SK-N-SH (cell line): ENCODE measurements at regions not wholly inside any gene's neighbourhood (a gene's known extent, or its start where the extent isn't known, plus 50 kb on each side); places are given as distances from the start of the nearest gene placed in this dataset.

Experiments used
- CTCF ChIA-PET: fragments of 300-600, 350-600 bp; formaldehyde crosslinking; extraction: SDS; loops from one replicate; lab custom pipeline; 2021; lab: Yijun Ruan, JAX
- POLR2A ChIA-PET: fragments of 350-600 bp; sonication (Branson Sonifier 250); formaldehyde crosslinking; extraction: SDS; loops from one replicate; lab custom pipeline; 2020; ENCODE audit warnings: antibody characterized with exemption, inconsistent platforms; lab: Yijun Ruan, JAX
- DNase-seq: peaks from one replicate; pipeline ENCODE4 v3.0.0; 2012
- H2AFZ ChIP-seq: fragments of 200-600 bp; sonication (generic); 2 replicates; pipeline ENCODE4 v1.8.1; 2016; ENCODE audit warnings: antibody characterized with exemption, mild to moderate bottlenecking, low read depth
- H3F3A ChIP-seq: fragments of 200-600 bp; sonication (generic); replicated peaks from 2 replicates; pipeline ENCODE3; 2016; ENCODE audit warnings: antibody characterized with exemption, mild to moderate bottlenecking; ENCODE audit not compliant: insufficient read depth
- H3K27ac ChIP-seq, 2 experiments: fragments of 200-500 bp in 1 of 2; fragments of 200-600 bp in 1 of 2; sonication (Bioruptor generic) in 1 of 2; sonication (generic), shearing (Covaris generic) in 1 of 2; 2 replicates each; pipeline versions ENCODE4 v1.5.1 to v1.6.1; 2014 to 2016; ENCODE audit warnings: low read depth in 2 of 2, inconsistent platforms in 1 of 2, low read length in 1 of 2, mild to moderate bottlenecking in 1 of 2, mixed read lengths in 1 of 2
- H3K27me3 ChIP-seq: fragments of 200-600 bp; sonication (generic), shearing (Covaris generic); 2 replicates; pipeline ENCODE4 v1.6.1; 2016; ENCODE audit warnings: mixed run types; ENCODE audit not compliant: insufficient read depth
- H3K36me3 ChIP-seq, 2 experiments: fragments of 200-500 bp in 1 of 2; fragments of 200-600 bp in 1 of 2; sonication (Bioruptor generic) in 1 of 2; sonication (generic) in 1 of 2; replicated peaks in 1 of 2; 2 replicates each; pipeline versions ENCODE3 to v1.5.1; 2014 to 2016; ENCODE audit warnings: low read length in 1 of 2, mild to moderate bottlenecking in 1 of 2; ENCODE audit not compliant: insufficient read depth in 2 of 2, control insufficient read depth in 1 of 2
- H3K4me1 ChIP-seq, 2 experiments: fragments of 200-500 bp in 1 of 2; fragments of 200-600 bp in 1 of 2; sonication (Bioruptor generic) in 1 of 2; sonication (generic), shearing (Covaris generic) in 1 of 2; 2 replicates each; pipeline versions ENCODE4 v1.5.1 to v1.6.1; 2014 to 2016; ENCODE audit warnings: low read depth in 1 of 2, low read length in 1 of 2, mixed run types in 1 of 2; ENCODE audit not compliant: insufficient read depth in 2 of 2, control insufficient read depth in 1 of 2
- H3K4me2 ChIP-seq: fragments of 200-600 bp; sonication (generic), shearing (Covaris generic); 2 replicates; pipeline ENCODE4 v1.6.1; 2017; ENCODE audit warnings: mixed run types
- H3K4me3 ChIP-seq, 2 experiments: fragments of 200-500 bp in 1 of 2; fragments of 200-600 bp in 1 of 2; sonication (Bioruptor generic) in 1 of 2; sonication (generic), shearing (Covaris generic) in 1 of 2; 2 replicates each; pipeline versions ENCODE4 v1.5.1 to v1.8.1; 2014 to 2016; ENCODE audit warnings: low read depth in 2 of 2, inconsistent platforms in 1 of 2, low read length in 1 of 2, mild to moderate bottlenecking in 1 of 2, mixed read lengths in 1 of 2, moderate library complexity in 1 of 2
- H3K79me2 ChIP-seq: fragments of 200-600 bp; sonication (generic); 2 replicates; pipeline ENCODE4 v1.8.1; 2017; ENCODE audit warnings: mild to moderate bottlenecking; ENCODE audit not compliant: insufficient read depth
- H3K9ac ChIP-seq: fragments of 200-600 bp; sonication (generic); 2 replicates; pipeline ENCODE4 v1.6.1; 2017; ENCODE audit warnings: mixed run types
- H3K9me2 ChIP-seq: fragments of 200-600 bp; sonication (generic); 2 replicates; pipeline ENCODE4 v1.6.1; 2017; ENCODE audit warnings: mixed run types
- H3K9me3 ChIP-seq: fragments of 200-600 bp; sonication (generic); 2 replicates; pipeline ENCODE4 v1.6.1; 2017; ENCODE audit warnings: mixed run types, mild to moderate bottlenecking, moderate library complexity
- H4K20me1 ChIP-seq: fragments of 200-600 bp; sonication (generic); 2 replicates; pipeline ENCODE4 v1.6.1; 2017; ENCODE audit warnings: mild to moderate bottlenecking, mixed run types; ENCODE audit not compliant: insufficient read depth
- CHD2 ChIP-seq: fragments of 150-350 bp; IDR thresholded peaks from 2 replicates; pipeline ENCODE4 v1.6.1; 2018; ENCODE audit warnings: low read length; ENCODE audit not compliant: partially characterized antibody
- ELF1 ChIP-seq: IDR thresholded peaks from 2 replicates; pipeline ENCODE4 v1.4.0; 2012
- EP300 ChIP-seq, 2 experiments: IDR thresholded peaks; 2 replicates each; pipeline versions ENCODE4 v1.4.0 to v1.6.1; 2012; ENCODE audit warnings: borderline replicate concordance in 1 of 2, low read depth in 1 of 2, low read length in 1 of 2
- FOSL2 ChIP-seq: IDR thresholded peaks from 2 replicates; pipeline ENCODE4 v1.4.0; 2012; ENCODE audit warnings: low read depth, mild to moderate bottlenecking, moderate library complexity, borderline replicate concordance
- FOXJ3 ChIP-seq: sonication (generic); formaldehyde crosslinking; IDR thresholded peaks from 2 replicates; pipeline ENCODE4 v1.5.1; 2020; ENCODE audit warnings: mild to moderate bottlenecking, missing genetic modification reagents
- GABPA ChIP-seq: IDR thresholded peaks from 2 replicates; pipeline ENCODE4 v1.4.0; 2012; ENCODE audit warnings: low read depth, mild to moderate bottlenecking
- JUND ChIP-seq: IDR thresholded peaks from 2 replicates; pipeline ENCODE4 v1.4.0; 2012
- MAX ChIP-seq: IDR thresholded peaks from 2 replicates; pipeline ENCODE4 v1.4.0; 2012; ENCODE audit warnings: low read depth
- MEF2A ChIP-seq: IDR thresholded peaks from 2 replicates; pipeline ENCODE4 v1.4.0; 2012; ENCODE audit warnings: low read depth, borderline replicate concordance
- NRF1 ChIP-seq: IDR thresholded peaks from 2 replicates; pipeline ENCODE4 v1.6.1; 2012; ENCODE audit warnings: low read depth, mild to moderate bottlenecking, low read length
- RAD21 ChIP-seq: IDR thresholded peaks from 2 replicates; pipeline ENCODE4 v1.6.1; 2012; ENCODE audit warnings: mild to moderate bottlenecking, low read length
- RCOR1 ChIP-seq: fragments of 150-350 bp; IDR thresholded peaks from 2 replicates; pipeline ENCODE4 v1.6.1; 2017; ENCODE audit warnings: antibody characterized with exemption, low read length
- RFX5 ChIP-seq: IDR thresholded peaks from 2 replicates; pipeline ENCODE4 v1.6.1; 2012; ENCODE audit warnings: mild to moderate bottlenecking, improper control_type of control experiment, low read length
- SMC3 ChIP-seq: IDR thresholded peaks from 2 replicates; pipeline ENCODE4 v1.6.1; 2012; ENCODE audit warnings: low read depth, low read length, improper control_type of control experiment
- TAF1 ChIP-seq: IDR thresholded peaks from 2 replicates; pipeline ENCODE4 v1.6.1; 2012; ENCODE audit warnings: low read depth, mild to moderate bottlenecking, low read length, moderate library complexity, borderline replicate concordance
- TEAD4 ChIP-seq: IDR thresholded peaks from 2 replicates; pipeline ENCODE4 v1.4.0; 2012; ENCODE audit warnings: mild to moderate bottlenecking, borderline replicate concordance; ENCODE audit not compliant: insufficient read depth
- WGBS: methylation state at CpG from one replicate; pipeline ENCODE4 v1.1.6; 2017; ENCODE audit warnings: low lambda C conversion rate; 5-methylcytosine and 5-hydroxymethylcytosine counted together
- TF ChIP-seq, protein P1 (sequence below): fragments of 200-600 bp; sonication (generic); IDR thresholded peaks from 2 replicates; pipeline ENCODE4 v1.6.1; 2017; ENCODE audit warnings: antibody characterized with exemption, mild to moderate bottlenecking, moderate library complexity
- TF ChIP-seq, protein P2 (sequence below): IDR thresholded peaks from 2 replicates; pipeline ENCODE4 v1.4.0; 2012; ENCODE audit warnings: low read depth, borderline replicate concordance
- TF ChIP-seq, protein P3 (sequence below): fragments of 150-350 bp; IDR thresholded peaks from 2 replicates; pipeline ENCODE4 v1.6.1; 2017; ENCODE audit warnings: antibody characterized with exemption, low read length, low read depth, borderline replicate concordance
- TF ChIP-seq, protein P4 (sequence below): IDR thresholded peaks from 2 replicates; pipeline ENCODE4 v1.4.0; 2012; ENCODE audit warnings: low read depth, borderline replicate concordance

DNA sequence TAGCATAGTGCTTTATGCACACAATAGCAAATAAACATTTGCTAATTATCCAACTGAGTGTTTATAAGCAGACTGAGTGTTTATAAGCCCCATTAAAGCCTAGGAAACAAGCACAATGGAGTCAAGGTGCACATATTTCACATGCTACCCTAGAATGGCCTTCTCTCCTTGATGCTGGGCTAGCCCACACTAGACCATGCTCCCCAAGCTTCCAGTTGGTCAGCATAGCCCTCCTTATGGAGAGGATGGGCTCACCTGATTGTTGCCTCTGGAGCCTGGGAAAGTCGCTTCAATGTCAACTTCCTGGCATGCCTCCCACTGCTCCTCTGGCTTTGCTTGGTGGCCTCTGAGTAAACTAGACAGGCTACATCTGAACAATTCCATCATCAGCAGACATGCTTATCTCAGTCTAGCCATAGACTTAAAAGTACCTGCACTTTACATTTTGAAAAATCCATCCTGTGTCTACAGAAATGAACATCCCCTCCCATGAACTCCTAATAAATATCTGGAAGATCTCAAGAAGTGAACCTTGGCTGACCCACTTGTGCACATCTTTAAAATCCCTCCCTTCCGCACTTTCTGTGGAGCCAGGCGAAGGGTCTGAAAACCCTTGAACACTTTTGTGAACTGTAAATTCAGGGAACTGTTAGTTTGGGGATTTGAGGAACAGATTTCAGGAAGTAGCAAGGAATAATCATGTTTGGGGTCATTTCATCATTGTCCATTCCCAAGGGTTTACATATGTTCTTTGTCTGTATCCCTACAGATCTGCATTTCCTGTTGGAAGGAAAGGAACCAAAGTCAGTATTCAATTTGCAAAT, 486.6 kb downstream of the ARHGEF28 start:
- Histone ChIP-seq H3F3A (no peaks in the 10 kb centered on the region), H3K9me3 (no peaks in the 10 kb centered on the region), H3K9ac (no peak overlapping the region), H2AFZ (no peak overlapping the region), H4K20me1 (no peaks in the 10 kb centered on the region), H3K36me3 (no peaks in the 10 kb centered on the region), H3K79me2 (no peaks in the 10 kb centered on the region), H3K4me3 (no peak overlapping the region), H3K27me3 (no peaks in the 10 kb centered on the region), H3K4me2 (no peak overlapping the region), H3K4me1 (peaks cover 0 to 7% of the 10 kb centered on the region in 2 experiments; a peak in 1 of 4 replicates), H3K9me2 (no peaks in the 10 kb centered on the region), H3K27ac (no peak overlapping the region)
- no peak for DNase-seq
- WGBS: 93% methylated on average over 3 of the region's 3 CpGs
- TF ChIP-seq, protein P1, sequence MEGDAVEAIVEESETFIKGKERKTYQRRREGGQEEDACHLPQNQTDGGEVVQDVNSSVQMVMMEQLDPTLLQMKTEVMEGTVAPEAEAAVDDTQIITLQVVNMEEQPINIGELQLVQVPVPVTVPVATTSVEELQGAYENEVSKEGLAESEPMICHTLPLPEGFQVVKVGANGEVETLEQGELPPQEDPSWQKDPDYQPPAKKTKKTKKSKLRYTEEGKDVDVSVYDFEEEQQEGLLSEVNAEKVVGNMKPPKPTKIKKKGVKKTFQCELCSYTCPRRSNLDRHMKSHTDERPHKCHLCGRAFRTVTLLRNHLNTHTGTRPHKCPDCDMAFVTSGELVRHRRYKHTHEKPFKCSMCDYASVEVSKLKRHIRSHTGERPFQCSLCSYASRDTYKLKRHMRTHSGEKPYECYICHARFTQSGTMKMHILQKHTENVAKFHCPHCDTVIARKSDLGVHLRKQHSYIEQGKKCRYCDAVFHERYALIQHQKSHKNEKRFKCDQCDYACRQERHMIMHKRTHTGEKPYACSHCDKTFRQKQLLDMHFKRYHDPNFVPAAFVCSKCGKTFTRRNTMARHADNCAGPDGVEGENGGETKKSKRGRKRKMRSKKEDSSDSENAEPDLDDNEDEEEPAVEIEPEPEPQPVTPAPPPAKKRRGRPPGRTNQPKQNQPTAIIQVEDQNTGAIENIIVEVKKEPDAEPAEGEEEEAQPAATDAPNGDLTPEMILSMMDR: no peak
- TF ChIP-seq SMC3: no peak
- no peak for TF ChIP-seq EP300 (IDR thresholded peaks at IDR 0.05; ENCODE audit: borderline replicate concordance in 1 of 2, low read depth in 1 of 2, low read length in 1 of 2)
- no peak for TF ChIP-seq FOXJ3 (CRISPR knock-in tag)
- TF ChIP-seq CHD2: no peak
- no peak for TF ChIP-seq MAX
- TF ChIP-seq FOSL2: no peak
- no peak for TF ChIP-seq MEF2A
- TF ChIP-seq NRF1: no peak
- CTCF ChIA-PET: interaction anchor here (0.9 kb wide), 1 partner anchor 366 kb away, joined by 3 read pairs; no protein-coding TSS in a partner anchor
- POLR2A ChIA-PET: no interaction called here

DNA sequence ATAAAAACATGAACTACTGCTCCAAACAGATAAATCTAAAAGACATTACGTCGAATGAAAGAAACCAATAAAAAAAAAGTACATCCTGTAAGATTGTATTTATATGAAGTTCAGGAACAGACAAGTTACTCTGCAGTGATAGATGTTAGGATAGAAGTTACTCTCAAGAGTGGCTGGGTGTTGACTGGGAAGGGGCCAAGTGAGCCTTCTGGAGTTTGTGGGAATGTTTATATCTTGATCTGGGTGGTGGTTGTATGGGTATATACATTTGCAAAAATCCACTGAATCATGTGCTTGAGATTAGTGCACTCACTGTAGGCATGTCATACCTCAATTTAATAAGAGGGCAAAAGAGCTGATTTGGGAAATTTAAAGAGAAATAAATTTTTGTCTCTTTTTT, 485.8 kb downstream of the ARHGEF28 start:
- Histone ChIP-seq H3K9me2 (no peaks in the 10 kb centered on the region), H3K4me2 (no peak overlapping the region), H4K20me1 (no peaks in the 10 kb centered on the region), H3K9ac (no peak overlapping the region), H3K4me1 (peaks cover 0 to 7% of the 10 kb centered on the region in 2 experiments; a peak in 1 of 4 replicates), H3K27ac (no peak overlapping the region), H2AFZ (no peak overlapping the region), H3K4me3 (no peak overlapping the region), H3K79me2 (no peaks in the 10 kb centered on the region), H3K36me3 (no peaks in the 10 kb centered on the region), H3K9me3 (no peaks in the 10 kb centered on the region), H3F3A (no peaks in the 10 kb centered on the region), H3K27me3 (no peaks in the 10 kb centered on the region)
- WGBS: 84% methylated on average over 2 of the region's 2 CpGs
- DNase-seq: no peak
- CTCF ChIA-PET: no interaction called here
- POLR2A ChIA-PET: no interaction called here
- no peak for TF ChIP-seq JUND
- no peak for TF ChIP-seq RCOR1
- no peak for TF ChIP-seq RFX5
- TF ChIP-seq TAF1: no peak
- TF ChIP-seq, protein P2, sequence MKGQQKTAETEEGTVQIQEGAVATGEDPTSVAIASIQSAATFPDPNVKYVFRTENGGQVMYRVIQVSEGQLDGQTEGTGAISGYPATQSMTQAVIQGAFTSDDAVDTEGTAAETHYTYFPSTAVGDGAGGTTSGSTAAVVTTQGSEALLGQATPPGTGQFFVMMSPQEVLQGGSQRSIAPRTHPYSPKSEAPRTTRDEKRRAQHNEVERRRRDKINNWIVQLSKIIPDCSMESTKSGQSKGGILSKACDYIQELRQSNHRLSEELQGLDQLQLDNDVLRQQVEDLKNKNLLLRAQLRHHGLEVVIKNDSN: no peak
- TF ChIP-seq, protein P3, sequence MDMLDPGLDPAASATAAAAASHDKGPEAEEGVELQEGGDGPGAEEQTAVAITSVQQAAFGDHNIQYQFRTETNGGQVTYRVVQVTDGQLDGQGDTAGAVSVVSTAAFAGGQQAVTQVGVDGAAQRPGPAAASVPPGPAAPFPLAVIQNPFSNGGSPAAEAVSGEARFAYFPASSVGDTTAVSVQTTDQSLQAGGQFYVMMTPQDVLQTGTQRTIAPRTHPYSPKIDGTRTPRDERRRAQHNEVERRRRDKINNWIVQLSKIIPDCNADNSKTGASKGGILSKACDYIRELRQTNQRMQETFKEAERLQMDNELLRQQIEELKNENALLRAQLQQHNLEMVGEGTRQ: no peak
- TF ChIP-seq EP300 (IDR thresholded peaks at IDR 0.05; ENCODE audit: borderline replicate concordance in 1 of 2, low read depth in 1 of 2, low read length in 1 of 2): no peak
- no peak for TF ChIP-seq GABPA
- no peak for TF ChIP-seq NRF1
- TF ChIP-seq, protein P4, sequence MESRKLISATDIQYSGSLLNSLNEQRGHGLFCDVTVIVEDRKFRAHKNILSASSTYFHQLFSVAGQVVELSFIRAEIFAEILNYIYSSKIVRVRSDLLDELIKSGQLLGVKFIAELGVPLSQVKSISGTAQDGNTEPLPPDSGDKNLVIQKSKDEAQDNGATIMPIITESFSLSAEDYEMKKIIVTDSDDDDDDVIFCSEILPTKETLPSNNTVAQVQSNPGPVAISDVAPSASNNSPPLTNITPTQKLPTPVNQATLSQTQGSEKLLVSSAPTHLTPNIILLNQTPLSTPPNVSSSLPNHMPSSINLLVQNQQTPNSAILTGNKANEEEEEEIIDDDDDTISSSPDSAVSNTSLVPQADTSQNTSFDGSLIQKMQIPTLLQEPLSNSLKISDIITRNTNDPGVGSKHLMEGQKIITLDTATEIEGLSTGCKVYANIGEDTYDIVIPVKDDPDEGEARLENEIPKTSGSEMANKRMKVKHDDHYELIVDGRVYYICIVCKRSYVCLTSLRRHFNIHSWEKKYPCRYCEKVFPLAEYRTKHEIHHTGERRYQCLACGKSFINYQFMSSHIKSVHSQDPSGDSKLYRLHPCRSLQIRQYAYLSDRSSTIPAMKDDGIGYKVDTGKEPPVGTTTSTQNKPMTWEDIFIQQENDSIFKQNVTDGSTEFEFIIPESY: no peak
- no peak for TF ChIP-seq RAD21
- TF ChIP-seq MAX: no peak
- TF ChIP-seq TEAD4: no peak
- no peak for TF ChIP-seq ELF1
- no peak for TF ChIP-seq FOXJ3 (CRISPR knock-in tag)
